HG03432 (cell line): ENCODE measurements at regions not wholly inside any gene's neighbourhood (a gene's known extent, or its start where the extent isn't known, plus 50 kb on each side); places are given as distances from the start of the nearest gene placed in this dataset.

Experiments used
- ATAC-seq: cut with Tn5 transposase; IDR thresholded peaks from one replicate; pipeline ENCODE4 v1.9.1; 2021; ENCODE audit warnings: mild to moderate bottlenecking, moderate library complexity; ENCODE audit not compliant: unreplicated experiment

DNA sequence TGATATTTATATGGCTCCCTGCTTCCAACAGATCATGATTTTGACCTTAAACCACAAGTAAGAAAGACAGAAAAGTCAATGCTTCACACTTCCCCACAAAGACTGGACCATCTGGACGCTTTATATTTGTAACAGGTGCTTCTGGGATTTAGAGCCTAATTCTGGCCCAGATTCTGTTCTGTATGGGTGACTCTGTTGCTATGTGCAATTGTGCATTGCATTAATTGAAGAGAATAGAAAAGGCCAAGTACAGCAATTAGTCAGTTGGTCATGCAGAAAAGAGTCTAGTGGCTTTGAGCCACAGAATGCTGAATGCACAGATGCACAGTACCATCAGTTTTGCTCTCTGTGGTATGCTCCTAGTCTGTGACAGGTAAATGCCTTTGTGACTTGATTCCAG lies 657.4 kb upstream of the ATXN8OS start:
- no peak for ATAC-seq

DNA sequence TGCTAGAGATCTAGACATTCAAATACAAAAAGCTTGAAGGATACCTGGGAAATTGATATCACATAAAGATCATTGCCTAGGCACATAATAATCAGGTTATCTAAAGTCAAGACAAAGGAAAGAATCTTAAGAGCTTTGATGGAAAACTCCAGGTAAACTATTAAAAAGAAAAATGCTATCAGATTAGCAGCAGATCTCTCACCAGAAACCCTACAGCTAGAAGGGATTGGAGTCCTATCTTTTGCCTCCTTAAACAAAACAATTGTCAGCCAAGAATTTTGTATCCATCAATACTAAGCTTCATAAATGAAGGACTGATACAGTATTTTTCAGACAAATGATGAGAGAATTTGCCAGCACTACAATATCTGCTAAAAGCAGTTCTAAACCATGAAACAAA lies 682.4 kb upstream of the ATXN8OS start:
- no peak for ATAC-seq

GRCh38 chr13:69423844-69424243 lies 683.8 kb upstream of the ATXN8OS start:
- no peak for ATAC-seq

DNA sequence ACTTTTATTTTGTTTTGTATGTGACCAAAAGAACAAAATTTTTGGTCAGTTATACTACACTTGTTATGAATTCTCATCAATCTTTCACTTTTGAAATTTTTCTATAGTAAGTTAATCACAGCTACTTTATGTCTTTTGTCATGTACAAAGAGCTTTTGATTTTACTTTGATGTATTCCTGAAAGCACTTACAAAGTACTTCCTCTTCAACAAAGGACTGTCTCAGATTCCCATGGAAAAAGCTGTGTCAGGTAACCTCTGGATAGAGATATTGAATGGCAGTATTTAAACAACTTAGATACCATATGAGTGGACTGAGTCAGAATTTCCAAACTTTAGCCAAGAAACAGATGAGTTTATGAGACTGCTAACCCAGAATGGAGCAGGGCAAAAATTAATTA lies 689.3 kb upstream of the ATXN8OS start:
- no peak for ATAC-seq

DNA sequence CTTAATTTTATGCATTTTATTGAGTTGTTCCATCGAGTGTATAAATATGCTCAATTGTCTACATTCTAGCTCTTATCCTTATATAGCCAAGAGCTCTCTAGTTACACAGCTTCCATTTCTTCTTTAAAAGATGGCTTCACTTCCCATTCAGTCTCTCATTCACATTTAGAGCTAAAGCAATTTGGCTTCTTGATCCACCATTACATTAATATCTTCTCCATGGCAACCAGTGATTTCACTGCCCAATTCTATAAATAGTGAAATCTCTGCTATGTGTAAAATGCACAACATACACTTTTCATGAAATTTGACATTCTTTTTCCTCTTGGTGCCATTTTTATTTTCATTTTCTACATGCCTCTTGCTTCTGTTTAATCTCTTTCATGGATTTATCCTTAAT lies 696.9 kb upstream of the ATXN8OS start:
- ATAC-seq: no peak

GRCh38 chr13:69391756-69392155 lies 715.9 kb upstream of the ATXN8OS start:
- ATAC-seq: no peak

- ATAC-seq: no peak
These were observed 717.7 kb upstream of the ATXN8OS start for GRCh38 chr13:69389899-69390298.

DNA sequence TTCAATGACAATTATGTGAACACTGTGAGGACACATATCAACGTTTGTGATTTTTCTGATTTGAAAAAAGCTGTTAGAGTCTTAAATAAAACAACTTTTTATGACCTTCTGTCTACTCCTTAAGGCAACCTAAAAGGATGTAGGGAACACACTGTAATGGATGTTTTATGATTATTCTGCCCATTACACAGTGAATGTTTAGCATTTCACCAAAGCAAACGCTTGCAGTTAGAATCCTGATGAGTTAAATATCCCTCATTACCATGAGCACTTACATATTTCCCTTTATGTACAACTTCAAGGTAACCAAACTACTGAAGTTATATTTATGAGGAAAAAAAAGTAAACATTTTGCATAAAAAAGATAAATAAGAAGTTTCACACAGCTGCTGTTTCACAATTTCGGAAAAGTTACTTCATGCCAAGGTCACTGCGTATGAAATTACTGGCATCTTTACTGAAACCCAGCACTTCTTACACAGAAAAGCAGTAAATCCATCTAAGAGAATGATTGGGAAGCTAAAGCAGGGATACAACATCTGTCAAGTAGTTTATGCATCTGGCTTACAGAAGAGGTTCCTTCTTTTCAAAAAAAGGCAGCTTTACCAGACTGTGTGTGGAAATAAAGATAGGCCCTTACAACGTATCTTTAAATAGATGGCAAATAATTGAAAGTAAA lies 733.7 kb upstream of the ATXN8OS start:
- ATAC-seq: no peak

DNA sequence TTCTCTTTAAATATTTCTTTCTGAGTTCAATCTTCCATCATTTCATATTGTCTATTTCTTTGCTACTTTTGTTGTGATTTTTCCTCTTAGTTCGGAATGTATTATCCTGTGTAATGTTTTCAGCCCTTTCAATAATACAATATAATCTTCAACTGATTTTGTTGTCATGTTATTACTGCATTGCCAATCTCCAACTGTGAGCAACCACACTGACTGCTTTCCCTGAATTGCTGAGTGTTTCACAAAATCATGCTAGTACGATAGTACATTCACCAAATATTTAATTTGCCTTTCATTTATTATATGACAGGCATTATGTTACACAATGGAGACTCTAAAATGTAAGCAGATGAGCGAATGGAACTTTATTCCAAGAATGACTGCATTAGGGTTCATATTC lies 744.3 kb upstream of the ATXN8OS start:
- no peak for ATAC-seq

DNA sequence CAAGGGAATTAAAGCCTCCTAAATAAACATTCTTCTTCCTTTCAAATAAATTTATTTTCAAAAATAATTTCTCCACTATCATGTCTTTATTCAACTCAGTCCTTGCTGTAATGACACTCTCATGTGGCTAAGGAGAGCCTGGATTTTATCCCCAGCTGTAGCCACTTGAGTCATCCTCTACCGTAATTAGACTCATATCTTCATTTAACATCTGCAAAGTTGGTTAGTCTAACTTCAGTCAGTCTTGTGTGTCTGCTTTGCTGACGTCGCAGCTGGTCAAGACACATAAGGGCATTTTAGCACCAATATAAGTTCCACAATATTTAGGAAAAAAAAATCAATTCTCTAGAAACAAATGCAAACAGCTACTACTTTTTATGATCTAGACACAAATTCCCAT lies 776.4 kb upstream of the ATXN8OS start:
- no peak for ATAC-seq

GRCh38 chr13:69324090-69324886 lies 783.3 kb upstream of the ATXN8OS start:
- peak; percentile 48 for ATAC-seq

DNA sequence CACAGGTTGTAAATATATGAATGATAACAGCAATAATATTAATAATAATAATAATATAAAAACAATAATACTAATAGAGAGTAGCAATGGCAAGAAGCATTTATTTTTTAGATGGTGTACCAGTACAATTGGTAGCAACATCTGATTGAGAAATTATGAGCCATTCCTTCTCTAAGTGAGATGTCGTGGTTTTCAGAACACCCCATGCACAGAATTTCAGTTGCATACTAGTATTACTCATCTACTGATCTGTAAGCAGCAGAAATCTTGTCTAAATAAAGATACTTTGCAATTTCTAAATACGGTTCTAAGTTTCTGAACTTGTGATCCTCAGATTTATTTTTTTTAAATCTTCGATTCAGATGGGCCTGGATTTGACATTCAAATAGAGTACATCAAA lies 788.0 kb upstream of the ATXN8OS start:
- ATAC-seq: peak; percentile 70

DNA sequence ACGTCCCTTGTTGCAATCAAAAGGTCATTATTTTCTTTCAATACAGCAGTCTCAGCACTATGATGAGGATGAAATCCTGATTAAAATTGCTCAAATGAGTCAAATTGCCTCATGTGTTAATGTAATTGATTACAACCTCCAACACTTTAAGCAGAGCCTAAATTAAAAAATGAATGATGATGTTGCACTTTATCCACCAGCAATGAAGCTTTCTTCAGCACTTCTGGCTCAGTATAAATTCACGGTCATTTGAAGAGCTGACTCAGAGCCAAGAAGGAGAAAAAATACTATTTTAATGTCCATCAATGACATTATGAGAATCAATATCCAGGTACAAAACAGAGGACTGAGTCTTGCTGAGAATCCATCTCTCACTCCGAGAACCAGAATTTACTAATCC lies 792.6 kb upstream of the ATXN8OS start:
- ATAC-seq: no peak

DNA sequence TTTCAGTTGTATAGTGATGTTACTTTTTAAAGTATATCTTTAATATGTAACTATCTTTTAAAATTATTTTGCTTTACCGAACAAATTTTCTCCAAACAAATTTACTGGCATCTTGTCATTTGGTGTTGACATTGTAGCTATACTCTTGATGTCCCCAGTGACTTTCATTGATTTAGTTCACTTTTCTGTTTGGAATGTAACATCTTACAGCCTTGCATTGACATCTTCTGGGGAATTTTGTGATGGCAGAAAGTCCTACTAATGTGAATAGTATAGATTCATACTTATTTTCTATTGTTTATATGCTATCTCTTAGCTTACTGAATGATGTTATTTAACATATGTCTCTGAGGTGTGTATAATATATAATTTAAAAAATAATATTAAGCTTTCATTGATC lies 800.9 kb upstream of the ATXN8OS start:
- no peak for ATAC-seq

DNA sequence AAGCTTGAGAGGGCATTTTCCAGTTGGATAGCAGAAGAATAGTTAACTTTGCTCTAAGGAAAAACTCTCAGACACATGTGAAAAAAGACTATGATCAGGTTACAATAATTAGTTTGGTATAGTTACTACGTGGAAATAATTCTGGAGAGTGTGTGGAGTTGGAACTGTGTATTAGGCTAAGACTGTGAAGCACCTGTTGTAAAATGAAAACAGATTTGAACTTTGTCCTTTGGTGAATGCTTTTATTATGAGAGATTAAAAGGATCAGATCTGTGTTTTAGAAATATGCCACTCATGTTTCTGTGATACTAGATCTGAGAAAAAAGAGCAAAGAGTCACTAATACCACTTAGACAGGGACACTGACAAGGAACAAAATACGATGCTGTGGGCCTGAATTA lies 807.5 kb upstream of the ATXN8OS start:
- no peak for ATAC-seq

DNA sequence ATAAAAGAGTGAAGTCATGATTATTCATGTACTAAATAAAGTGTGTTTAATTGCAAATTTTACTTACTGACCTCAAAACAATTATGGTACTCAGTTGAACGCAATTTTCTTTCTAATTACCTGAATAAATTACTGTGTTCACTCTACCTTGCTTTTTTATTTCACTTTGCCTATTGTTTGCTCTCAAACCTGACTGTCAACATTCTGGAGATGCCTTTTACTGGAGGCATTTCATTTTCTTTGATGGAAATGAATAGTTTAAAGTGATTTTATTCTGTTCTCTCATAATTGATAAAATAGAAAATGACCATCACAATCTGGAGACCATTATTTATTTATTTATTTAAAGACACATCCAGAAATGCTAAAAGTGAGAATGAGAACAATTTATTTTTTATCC lies 811.5 kb upstream of the ATXN8OS start:
- no peak for ATAC-seq

GRCh38 chr13:69292789-69293425 lies 814.7 kb upstream of the ATXN8OS start:
- ATAC-seq: peak; percentile 71

DNA sequence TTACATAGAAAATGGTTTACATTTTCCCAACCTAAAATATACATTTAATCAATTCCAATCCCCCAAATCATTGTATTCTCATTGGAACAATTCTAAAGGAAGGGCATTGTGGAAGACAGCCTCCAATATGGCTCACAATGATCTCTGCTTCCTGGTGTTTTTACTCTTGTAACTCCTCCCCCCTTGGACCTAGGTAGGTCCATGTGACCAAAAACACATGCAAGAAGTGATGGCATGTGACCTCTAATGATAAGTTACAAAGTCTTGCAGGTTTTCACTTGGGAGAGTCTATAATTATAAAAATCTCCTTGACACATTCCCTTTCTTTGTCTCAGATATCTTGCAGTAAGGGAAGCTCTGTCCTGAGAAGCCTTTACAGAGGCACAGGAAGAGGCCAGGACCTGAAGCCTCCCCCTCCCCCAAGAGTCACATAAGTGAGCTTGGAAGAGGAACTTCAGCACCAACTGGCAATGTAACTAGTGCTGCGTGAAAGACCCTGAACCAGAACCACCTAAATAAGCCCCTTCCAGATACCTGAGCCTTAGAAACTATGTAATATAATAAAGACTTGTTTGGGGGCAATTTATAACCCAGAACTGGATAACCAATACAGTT lies 816.2 kb upstream of the ATXN8OS start:
- no peak for ATAC-seq

DNA sequence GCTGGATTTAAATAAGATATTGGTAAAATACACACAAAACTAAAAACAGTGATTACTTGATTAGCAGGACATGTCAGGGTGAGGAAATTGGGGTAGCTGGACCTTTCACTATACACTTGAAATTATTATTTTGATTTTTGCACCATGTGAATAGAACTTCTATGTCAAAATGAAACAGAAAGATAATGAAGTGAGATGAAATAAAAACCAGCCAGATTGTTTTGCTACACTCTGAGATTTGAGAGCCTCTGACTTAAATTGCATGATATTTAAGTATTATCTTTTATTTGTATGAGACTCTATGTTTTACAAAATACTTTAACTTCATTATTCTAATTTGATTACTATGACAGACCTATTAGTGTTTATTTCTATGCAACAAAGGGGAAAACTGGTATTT lies 819.6 kb upstream of the ATXN8OS start:
- no peak for ATAC-seq

- ATAC-seq: peak; percentile 74
These were observed 820.5 kb upstream of the ATXN8OS start for GRCh38 chr13:69287050-69287698.

- ATAC-seq: no peak
These were observed 823.8 kb upstream of the ATXN8OS start for GRCh38 chr13:69283837-69284236.
